ENCODE measurements at regions not wholly inside any gene's neighbourhood (a gene's known extent, or its start where the extent isn't known, plus 50 kb on each side); places are given as distances from the start of the nearest gene placed in this dataset.

- DNase-seq (ENCODE audit: low spot score) = no peak
- Histone ChIP-seq H3K9me3 (ENCODE audit: severe bottlenecking) (no peaks in the 10 kb centered on the region), H3K4me1 (ENCODE audit: insufficient read depth, poor library complexity, severe bottlenecking) (peaks cover 9% of the 10 kb centered on the region), H3K4me3 (ENCODE audit: severe bottlenecking) (no peak overlapping the region), H3K27me3 (ENCODE audit: insufficient read depth, poor library complexity, severe bottlenecking) (no peaks in the 10 kb centered on the region), H3K36me3 (ENCODE audit: low read depth) (no peaks in the 10 kb centered on the region), H3K27ac (ENCODE audit: poor library complexity, severe bottlenecking) (no peak overlapping the region)
- no peak for ATAC-seq (ENCODE audit: low read depth)
- TF ChIP-seq CTCF (IDR thresholded peaks at IDR 0.05; ENCODE audit: poor library complexity, severe bottlenecking) = no peak
These were observed 176.9 kb upstream of the SLC39A10 start for GRCh38 chr2:195480121-195480520.

GRCh38 chr2:195479407-195479806 is 177.6 kb upstream of the SLC39A10 start:
- no peak overlapping the region for H3K27ac ChIP-seq (ENCODE audit: poor library complexity, severe bottlenecking)
- H3K9me3 ChIP-seq (ENCODE audit: severe bottlenecking) = no peaks in the 10 kb centered on the region
- H3K4me3 ChIP-seq (ENCODE audit: severe bottlenecking) = no peak overlapping the region
- DNase-seq (ENCODE audit: low spot score) (no peak), ATAC-seq (ENCODE audit: low read depth) (no peak)
- peaks cover 9% of the 10 kb centered on the region for H3K4me1 ChIP-seq (ENCODE audit: insufficient read depth, poor library complexity, severe bottlenecking)
- no peak for TF ChIP-seq CTCF (IDR thresholded peaks at IDR 0.05; ENCODE audit: poor library complexity, severe bottlenecking)
- no peaks in the 10 kb centered on the region for H3K36me3 ChIP-seq (ENCODE audit: low read depth)
- no peaks in the 10 kb centered on the region for H3K27me3 ChIP-seq (ENCODE audit: insufficient read depth, poor library complexity, severe bottlenecking)

- DNase-seq (ENCODE audit: low spot score) (no peak), ATAC-seq (ENCODE audit: low read depth) (peak; percentile 27; the same call in 1 of the 3 replicates)
- H3K27me3 ChIP-seq (ENCODE audit: insufficient read depth, poor library complexity, severe bottlenecking) = no peaks in the 10 kb centered on the region
- peak overlapping the region; percentile 27 for H3K27ac ChIP-seq (ENCODE audit: poor library complexity, severe bottlenecking)
- H3K4me3 ChIP-seq (ENCODE audit: severe bottlenecking) = no peak overlapping the region
- no peaks in the 10 kb centered on the region for H3K36me3 ChIP-seq (ENCODE audit: low read depth)
- no peaks in the 10 kb centered on the region for H3K9me3 ChIP-seq (ENCODE audit: severe bottlenecking)
- peaks cover 9% of the 10 kb centered on the region for H3K4me1 ChIP-seq (ENCODE audit: insufficient read depth, poor library complexity, severe bottlenecking)
- no peak for TF ChIP-seq CTCF (IDR thresholded peaks at IDR 0.05; ENCODE audit: poor library complexity, severe bottlenecking)
These were observed 179.0 kb upstream of the SLC39A10 start for GRCh38 chr2:195477996-195478382.

- Histone ChIP-seq H3K27ac (ENCODE audit: poor library complexity, severe bottlenecking) (peak overlapping the region; percentile 27), H3K4me1 (ENCODE audit: insufficient read depth, poor library complexity, severe bottlenecking) (peaks cover 9% of the 10 kb centered on the region), H3K4me3 (ENCODE audit: severe bottlenecking) (no peak overlapping the region), H3K27me3 (ENCODE audit: insufficient read depth, poor library complexity, severe bottlenecking) (no peaks in the 10 kb centered on the region), H3K9me3 (ENCODE audit: severe bottlenecking) (no peaks in the 10 kb centered on the region), H3K36me3 (ENCODE audit: low read depth) (no peaks in the 10 kb centered on the region)
- no peak for TF ChIP-seq CTCF (IDR thresholded peaks at IDR 0.05; ENCODE audit: poor library complexity, severe bottlenecking)
- ATAC-seq (ENCODE audit: low read depth) = peak; percentile 89
- DNase-seq (ENCODE audit: low spot score) = no peak
These were observed 179.6 kb upstream of the SLC39A10 start for GRCh38 chr2:195477248-195477995.

GRCh38 chr2:195475336-195475735 is 181.7 kb upstream of the SLC39A10 start:
- no peak overlapping the region for H3K4me3 ChIP-seq (ENCODE audit: severe bottlenecking)
- H3K27ac ChIP-seq (ENCODE audit: poor library complexity, severe bottlenecking) = no peak overlapping the region
- H3K4me1 ChIP-seq (ENCODE audit: insufficient read depth, poor library complexity, severe bottlenecking) = peaks cover 9% of the 10 kb centered on the region
- H3K36me3 ChIP-seq (ENCODE audit: low read depth) = no peaks in the 10 kb centered on the region
- TF ChIP-seq CTCF (IDR thresholded peaks at IDR 0.05; ENCODE audit: poor library complexity, severe bottlenecking) = no peak
- ATAC-seq (ENCODE audit: low read depth) (no peak), DNase-seq (ENCODE audit: low spot score) (no peak)
- H3K27me3 ChIP-seq (ENCODE audit: insufficient read depth, poor library complexity, severe bottlenecking) = no peaks in the 10 kb centered on the region
- no peaks in the 10 kb centered on the region for H3K9me3 ChIP-seq (ENCODE audit: severe bottlenecking)
